ENCODE measurements at regions not wholly inside any gene's neighbourhood (a gene's known extent, or its start where the extent isn't known, plus 50 kb on each side); places are given as distances from the start of the nearest gene placed in this dataset.

DNA sequence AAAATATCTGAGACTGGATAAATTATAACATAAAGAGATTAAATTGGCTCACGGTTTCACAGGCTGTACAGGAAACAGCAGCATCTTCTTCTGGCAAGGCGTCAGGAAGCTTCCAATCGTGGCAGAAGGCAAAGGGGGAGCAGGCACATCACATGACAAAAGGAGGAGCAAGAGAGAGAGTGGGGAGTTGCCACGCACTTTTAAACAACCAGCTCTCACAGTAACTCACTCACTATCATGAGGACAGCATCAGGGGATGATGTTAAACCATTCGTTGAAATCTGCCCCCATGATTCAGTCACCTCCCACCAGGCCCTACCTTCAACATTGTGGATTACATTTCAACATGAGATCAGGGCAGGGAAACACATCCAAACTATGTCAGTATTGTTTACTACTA is 114.5 kb upstream of the SPATA16 start:
- no peak for TF ChIP-seq CTCF (IDR thresholded peaks at IDR 0.05; ENCODE audit: extremely low read depth in 1 of 2, insufficient read depth in 1 of 2, low read depth in 1 of 2, low read length in 2 of 2)
- no peak for TF ChIP-seq FOS (IDR thresholded peaks at IDR 0.05; ENCODE audit: borderline replicate concordance, insufficient read depth, low read length)
- TF ChIP-seq POLR2A (IDR thresholded peaks at IDR 0.05; ENCODE audit: low read depth, low read length): no peak
- TF ChIP-seq MYC (IDR thresholded peaks at IDR 0.05; ENCODE audit: low read depth, low read length): no peak
- TF ChIP-seq POLR2AphosphoS5 (IDR thresholded peaks at IDR 0.05; ENCODE audit: insufficient read depth, low read depth, low read length): no peak
- TF ChIP-seq EZH2 (IDR thresholded peaks at IDR 0.05; ENCODE audit: borderline replicate concordance, low read depth, low read length, severe bottlenecking): no peak
- TF ChIP-seq, protein P1, sequence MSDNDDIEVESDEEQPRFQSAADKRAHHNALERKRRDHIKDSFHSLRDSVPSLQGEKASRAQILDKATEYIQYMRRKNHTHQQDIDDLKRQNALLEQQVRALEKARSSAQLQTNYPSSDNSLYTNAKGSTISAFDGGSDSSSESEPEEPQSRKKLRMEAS (IDR thresholded peaks at IDR 0.05; ENCODE audit: insufficient read depth, insufficient read length): no peak
- no peak for TF ChIP-seq JUN (IDR thresholded peaks at IDR 0.05; ENCODE audit: borderline replicate concordance, insufficient read depth, insufficient read length, low read depth)
- no peak for TF ChIP-seq GATA2 (IDR thresholded peaks at IDR 0.05; ENCODE audit: insufficient read depth, insufficient read length, low read depth, low read length)

All from endothelial cell of umbilical vein (primary cell).